ENCODE measurements at regions not wholly inside any gene's neighbourhood (a gene's known extent, or its start where the extent isn't known, plus 50 kb on each side); places are given as distances from the start of the nearest gene placed in this dataset.
A peak's percentile ranks its signal among the peaks of the same experiment; 100 is the strongest.

DNA sequence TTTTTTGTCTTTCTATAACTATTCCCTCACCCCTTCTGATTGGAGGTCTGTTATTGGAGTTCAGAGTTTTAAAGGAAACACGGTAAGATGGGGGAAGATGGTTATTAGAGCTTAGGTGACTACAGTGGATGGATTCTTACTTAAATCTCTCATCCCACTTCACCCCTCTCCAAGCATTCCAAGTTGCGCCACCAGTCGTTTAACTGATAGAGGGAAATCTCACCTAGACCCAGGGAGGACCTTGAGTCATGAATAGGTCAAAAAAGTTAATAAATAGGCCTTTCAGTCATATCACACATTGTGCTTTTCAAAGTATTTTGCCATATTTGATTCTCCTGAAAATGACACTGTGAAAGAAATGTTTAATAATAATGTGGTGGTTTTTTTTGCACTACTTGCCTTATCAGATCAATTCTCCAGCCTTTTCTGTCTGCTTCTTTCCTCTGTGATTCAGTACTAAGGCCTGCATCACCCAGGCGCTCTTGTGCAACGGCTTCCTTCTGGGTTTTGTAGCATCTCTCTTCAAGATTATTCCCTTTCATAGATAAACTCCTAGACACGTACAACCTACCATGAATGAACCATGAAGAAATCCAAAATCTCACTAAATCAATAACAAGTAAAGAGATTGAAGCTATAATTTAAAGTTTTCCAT lies 100.4 kb upstream of the TGFBR2 start:
- no peak overlapping the region for H4K91ac ChIP-seq (ENCODE audit: insufficient read depth, low read depth, low read length)
- H3K14ac ChIP-seq (replicated peaks; ENCODE audit: low read depth, low read length) = 0 out of 2 replicates have a peak overlapping the region, but pooled peaks have one; percentile 41
- H3K18ac ChIP-seq (ENCODE audit: low read depth, low read length) = no peak overlapping the region
- H2AK5ac ChIP-seq (ENCODE audit: low read depth, low read length) = no peak overlapping the region
- H3K4me3 ChIP-seq (ENCODE audit: insufficient read depth, low read depth, low read length) = no peak overlapping the region
- no peak overlapping the region for H3K4me2 ChIP-seq (ENCODE audit: low read depth, low read length)
- intact Hi-C loops (cut with micrococcal nuclease) = no loop called here
- no peak overlapping the region for H2BK120ac ChIP-seq (ENCODE audit: low read depth, low read length)
- H4K20me1 ChIP-seq (ENCODE audit: insufficient read depth, low read length) = no peaks in the 10 kb centered on the region
- H2BK15ac ChIP-seq (ENCODE audit: low read depth, low read length) = no peak overlapping the region
- no peak overlapping the region; the same call in 1 of the 2 replicates for H4K5ac ChIP-seq (ENCODE audit: low read depth, low read length)
- no peak overlapping the region for H3K27ac ChIP-seq (ENCODE audit: insufficient read depth, low read length)
- in situ Hi-C loops (cut with MboI; ENCODE audit: low sequenced_read_pairs) = no loop called here
- no peak overlapping the region for H2AFZ ChIP-seq (replicated peaks; ENCODE audit: low read length, poor library complexity)
- no peaks in the 10 kb centered on the region for H3K9me1 ChIP-seq (ENCODE audit: insufficient read depth, low read length)
- no peaks in the 10 kb centered on the region for H3K27me3 ChIP-seq (ENCODE audit: control insufficient read depth, insufficient read depth, low read length)
- H3K9me3 ChIP-seq (ENCODE audit: control insufficient read depth, insufficient read depth, low read length) = no peaks in the 10 kb centered on the region
- H3K4ac ChIP-seq (ENCODE audit: low read depth, low read length) = no peak overlapping the region
- BruUV-seq (replicated peaks) = no TSS peak
- H3K4me1 ChIP-seq (ENCODE audit: control insufficient read depth, insufficient read depth, low read length) = peaks cover 4% of the 10 kb centered on the region; the same call in 1 of the 2 replicates
- H2BK5ac ChIP-seq (ENCODE audit: low read depth, low read length, poor library complexity, severe bottlenecking) = no peak overlapping the region
- no peak overlapping the region for H3K56ac ChIP-seq (ENCODE audit: extremely low read depth, insufficient read depth, low read length)
- DNase-seq (peak; percentile 41), ATAC-seq (ENCODE audit: low read depth) (no peak)
- no peak overlapping the region for H3K9ac ChIP-seq (ENCODE audit: low read depth, low read length)
- ChIA-PET CTCF (no interaction called here), POLR2A (ENCODE audit: unreplicated experiment) (no interaction called here)
- dilution Hi-C loops (cut with HindIII; ENCODE audit: low sequenced_read_pairs, unreplicated experiment) = no loop called here
- H2BK20ac ChIP-seq (ENCODE audit: low read depth, low read length) = no peak overlapping the region
- H4K8ac ChIP-seq (ENCODE audit: low read depth in 2 of 2, low read length in 2 of 2) = no peak overlapping the region
- no peaks in the 10 kb centered on the region for H3K79me1 ChIP-seq (ENCODE audit: low read depth in 1 of 2, low read length in 2 of 2)
- WGBS, 2 experiments (ENCODE audit: extremely low coverage in 2 of 2, insufficient read length in 1 of 2) = no CpG with 5 or more reads among the region's 6 CpGs
- H3K23ac ChIP-seq (ENCODE audit: low read depth, low read length) = no peak overlapping the region
- H2AK9ac ChIP-seq (replicated peaks; ENCODE audit: low read depth, low read length, poor library complexity) = no peak overlapping the region
- peak; percentile 68 for TF ChIP-seq CEBPB (IDR thresholded peaks at IDR 0.05; ENCODE audit: low read depth, low read length)
- TF ChIP-seq, protein P1, sequence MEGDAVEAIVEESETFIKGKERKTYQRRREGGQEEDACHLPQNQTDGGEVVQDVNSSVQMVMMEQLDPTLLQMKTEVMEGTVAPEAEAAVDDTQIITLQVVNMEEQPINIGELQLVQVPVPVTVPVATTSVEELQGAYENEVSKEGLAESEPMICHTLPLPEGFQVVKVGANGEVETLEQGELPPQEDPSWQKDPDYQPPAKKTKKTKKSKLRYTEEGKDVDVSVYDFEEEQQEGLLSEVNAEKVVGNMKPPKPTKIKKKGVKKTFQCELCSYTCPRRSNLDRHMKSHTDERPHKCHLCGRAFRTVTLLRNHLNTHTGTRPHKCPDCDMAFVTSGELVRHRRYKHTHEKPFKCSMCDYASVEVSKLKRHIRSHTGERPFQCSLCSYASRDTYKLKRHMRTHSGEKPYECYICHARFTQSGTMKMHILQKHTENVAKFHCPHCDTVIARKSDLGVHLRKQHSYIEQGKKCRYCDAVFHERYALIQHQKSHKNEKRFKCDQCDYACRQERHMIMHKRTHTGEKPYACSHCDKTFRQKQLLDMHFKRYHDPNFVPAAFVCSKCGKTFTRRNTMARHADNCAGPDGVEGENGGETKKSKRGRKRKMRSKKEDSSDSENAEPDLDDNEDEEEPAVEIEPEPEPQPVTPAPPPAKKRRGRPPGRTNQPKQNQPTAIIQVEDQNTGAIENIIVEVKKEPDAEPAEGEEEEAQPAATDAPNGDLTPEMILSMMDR (conservative IDR thresholded peaks at IDR 0.05; ENCODE audit: low read depth, low read length) = no peak
- no peaks in the 10 kb centered on the region for H3K36me3 ChIP-seq (ENCODE audit: control insufficient read depth, insufficient read depth, low read length)

All from IMR-90 (cell line).